H1 (cell line): ENCODE measurements at regions not wholly inside any gene's neighbourhood (a gene's known extent, or its start where the extent isn't known, plus 50 kb on each side); places are given as distances from the start of the nearest gene placed in this dataset.

Source experiments
- CTCF ChIA-PET: fragments of 300-600 bp; sonication (Branson Sonifier 250); formaldehyde crosslinking; loops from one replicate; lab custom pipeline; 2021; ENCODE audit not compliant: partially characterized antibody; lab: Charles Lee
- POLR2A ChIA-PET: fragments of 300-600 bp; sonication (Branson Sonifier 250); formaldehyde crosslinking; loops from one replicate; lab custom pipeline; 2021; ENCODE audit warnings: inconsistent platforms; ENCODE audit not compliant: partially characterized antibody; lab: Charles Lee
- DNase-seq, 2 experiments: peaks; one replicate each; pipeline versions ENCODE4 v3.0.0 to v3.0.0-alpha.2; 2010 to 2022; ENCODE audit warnings: low spot score in 2 of 2, low read depth in 1 of 2, mixed read lengths in 1 of 2
- FAIRE-seq: peaks from 2 replicates; lab custom pipeline; 2011; peaks lifted over from hg19 to GRCh38; lab: Jason Lieb, UNC
- H2AFZ ChIP-seq: 2 replicates; pipeline ENCODE4 v1.8.1; 2012; ENCODE audit warnings: low read length, inconsistent platforms
- H2AK5ac ChIP-seq: 2 replicates; pipeline ENCODE4 v1.6.1; 2013; ENCODE audit warnings: low read depth, low read length
- H2BK120ac ChIP-seq: replicated peaks from 2 replicates; pipeline ENCODE3; 2013; ENCODE audit warnings: low read depth, low read length, inconsistent platforms
- H2BK12ac ChIP-seq: 2 replicates; pipeline ENCODE4 v1.6.1; 2013; ENCODE audit warnings: low read depth, low read length
- H2BK15ac ChIP-seq: 2 replicates; pipeline ENCODE4 v1.6.1; 2013; ENCODE audit warnings: low read length
- H2BK20ac ChIP-seq: 2 replicates; pipeline ENCODE4 v1.6.1; 2013; ENCODE audit warnings: low read length
- H2BK5ac ChIP-seq: 2 replicates; pipeline ENCODE4 v1.6.1; 2013; ENCODE audit warnings: low read depth, low read length
- H3K14ac ChIP-seq: 2 replicates; pipeline ENCODE4 v1.6.1; 2013; ENCODE audit warnings: inconsistent platforms; ENCODE audit not compliant: insufficient read length
- H3K18ac ChIP-seq: 2 replicates; pipeline ENCODE4 v1.6.1; 2013; ENCODE audit warnings: low read length; ENCODE audit errors: extremely low read depth
- H3K23ac ChIP-seq: 2 replicates; pipeline ENCODE4 v1.6.1; 2013; ENCODE audit warnings: inconsistent platforms; ENCODE audit not compliant: insufficient read length
- H3K23me2 ChIP-seq: 2 replicates; pipeline ENCODE4 v1.6.1; 2013; ENCODE audit warnings: low read depth, low read length
- H3K27ac ChIP-seq: 2 replicates; pipeline ENCODE4 v1.6.1; 2011; ENCODE audit warnings: low read depth, low read length, inconsistent platforms
- H3K27me3 ChIP-seq, 4 experiments: replicated peaks in 1 of 4; 1 replicate in 1 of 4; 2 replicates in 3 of 4; pipeline versions ENCODE4 v1.6.1 to v1.8.1; 2011 to 2013; ENCODE audit warnings: low read length in 3 of 4, mild to moderate bottlenecking in 3 of 4, inconsistent platforms in 2 of 4, mixed read lengths in 2 of 4, moderate library complexity in 1 of 4; ENCODE audit not compliant: control insufficient read depth in 3 of 4, insufficient read depth in 3 of 4; ENCODE audit errors: extremely low read depth in 1 of 4
- H3K36me3 ChIP-seq, 4 experiments: 2 replicates each; pipeline versions ENCODE4 v1.6.1 to v1.8.1; 2011 to 2013; ENCODE audit warnings: mild to moderate bottlenecking in 4 of 4, low read length in 3 of 4, moderate library complexity in 2 of 4, control low read depth in 1 of 4, inconsistent platforms in 1 of 4; ENCODE audit not compliant: insufficient read depth in 4 of 4, control insufficient read depth in 2 of 4
- H3K4ac ChIP-seq: replicated peaks from 2 replicates; pipeline ENCODE3; 2013; ENCODE audit warnings: low read length, low read depth, mixed read lengths, inconsistent platforms; ENCODE audit not compliant: insufficient read length
- H3K4me1 ChIP-seq, 4 experiments: replicated peaks in 1 of 4; 1 replicate in 1 of 4; 2 replicates in 3 of 4; pipeline versions ENCODE4 v1.6.1 to v1.8.1; 2011 to 2013; ENCODE audit warnings: low read length in 3 of 4, inconsistent platforms in 2 of 4, mixed read lengths in 1 of 4; ENCODE audit not compliant: insufficient read depth in 4 of 4, control insufficient read depth in 3 of 4
- H3K4me2 ChIP-seq, 2 experiments: 2 replicates each; pipeline versions ENCODE4 v1.6.1 to v1.8.1; 2011 to 2013; ENCODE audit warnings: low read depth in 2 of 2, low read length in 2 of 2, control low read depth in 1 of 2, inconsistent platforms in 1 of 2, mild to moderate bottlenecking in 1 of 2; ENCODE audit not compliant: insufficient read depth in 1 of 2
- H3K4me3 ChIP-seq, 4 experiments: fragments of 200-600, 300-600 bp in 1 of 4; sonication (generic), shearing (Covaris generic), sonication (Bioruptor Twin) in 1 of 4; 2 replicates each; pipeline versions ENCODE4 v1.5.1 to v1.8.1; 2011 to 2016; ENCODE audit warnings: low read length in 4 of 4, low read depth in 3 of 4, control low read depth in 2 of 4, inconsistent platforms in 2 of 4, mild to moderate bottlenecking in 2 of 4, mixed read lengths in 1 of 4, moderate library complexity in 1 of 4; ENCODE audit not compliant: insufficient read depth in 2 of 4; ENCODE audit errors: extremely low read depth in 1 of 4
- H3K56ac ChIP-seq: replicated peaks from 2 replicates; pipeline ENCODE3; 2013; ENCODE audit warnings: low read depth, mild to moderate bottlenecking, mixed read lengths, low read length, inconsistent platforms; ENCODE audit not compliant: insufficient read length
- H3K79me1 ChIP-seq: 2 replicates; pipeline ENCODE4 v1.6.1; 2013; ENCODE audit warnings: low read depth, low read length, control low read depth
- H3K79me2 ChIP-seq, 2 experiments: 2 replicates each; pipeline versions ENCODE4 v1.6.1 to v1.8.1; 2012 to 2013; ENCODE audit warnings: low read length in 2 of 2, mild to moderate bottlenecking in 2 of 2, inconsistent platforms in 1 of 2; ENCODE audit not compliant: insufficient read depth in 2 of 2, control insufficient read depth in 1 of 2
- H3K9ac ChIP-seq, 4 experiments: replicated peaks in 1 of 4; 1 replicate in 1 of 4; 2 replicates in 3 of 4; pipeline versions ENCODE4 v1.6.1 to v1.8.1; 2011 to 2013; ENCODE audit warnings: low read depth in 3 of 4, low read length in 3 of 4, control low read depth in 2 of 4, mild to moderate bottlenecking in 2 of 4, moderate library complexity in 2 of 4, inconsistent platforms in 1 of 4; ENCODE audit errors: extremely low read depth in 1 of 4
- H3K9me3 ChIP-seq, 2 experiments: 2 replicates each; pipeline versions ENCODE4 v1.6.1 to v1.8.1; 2012 to 2013; ENCODE audit warnings: mild to moderate bottlenecking in 2 of 2, moderate library complexity in 2 of 2, control low read depth in 1 of 2, inconsistent platforms in 1 of 2, low read depth in 1 of 2, low read length in 1 of 2, mixed read lengths in 1 of 2; ENCODE audit not compliant: insufficient read depth in 2 of 2
- H4K20me1 ChIP-seq, 2 experiments: replicated peaks in 1 of 2; 2 replicates each; pipeline versions ENCODE3 to v1.8.1; 2011 to 2013; ENCODE audit warnings: inconsistent platforms in 2 of 2, low read length in 2 of 2, mild to moderate bottlenecking in 1 of 2; ENCODE audit not compliant: insufficient read depth in 2 of 2, control insufficient read depth in 1 of 2
- H4K5ac ChIP-seq: 2 replicates; pipeline ENCODE4 v1.6.1; 2013; ENCODE audit warnings: low read length, low read depth, mixed read lengths, inconsistent platforms; ENCODE audit not compliant: insufficient read length
- H4K8ac ChIP-seq: 2 replicates; pipeline ENCODE4 v1.8.0; 2013; ENCODE audit warnings: mild to moderate bottlenecking, moderate library complexity, low read length, inconsistent platforms; ENCODE audit not compliant: insufficient read depth; ENCODE audit errors: extremely low read depth
- H4K91ac ChIP-seq: replicated peaks from 2 replicates; pipeline ENCODE3; 2013; ENCODE audit warnings: low read length, mixed read lengths, inconsistent platforms; ENCODE audit not compliant: insufficient read length
- CREB1 ChIP-seq: IDR thresholded peaks from 2 replicates; pipeline ENCODE4 v1.6.1; 2012; ENCODE audit warnings: inconsistent platforms
- EP300 ChIP-seq, 2 experiments: IDR thresholded peaks; 1 replicate in 1 of 2; 2 replicates in 1 of 2; pipeline ENCODE4 v1.6.1; 2011 to 2012; ENCODE audit warnings: low read depth in 2 of 2, low read length in 2 of 2, mild to moderate bottlenecking in 2 of 2, borderline replicate concordance in 1 of 2, inconsistent platforms in 1 of 2, moderate library complexity in 1 of 2
- FOSL1 ChIP-seq: IDR thresholded peaks from 2 replicates; pipeline ENCODE4 v1.6.1; 2011; ENCODE audit warnings: mild to moderate bottlenecking, low read depth, low read length, moderate library complexity; ENCODE audit not compliant: insufficient read depth
- GABPA ChIP-seq: IDR thresholded peaks from 2 replicates; pipeline ENCODE4 v1.6.1; 2011; ENCODE audit warnings: mild to moderate bottlenecking, low read length, moderate library complexity, borderline replicate concordance; ENCODE audit not compliant: insufficient read depth
- JUN ChIP-seq: IDR thresholded peaks from 2 replicates; pipeline ENCODE4 v1.6.1; 2011; ENCODE audit warnings: low read depth, mild to moderate bottlenecking, improper control_type of control experiment, low read length
- KDM1A ChIP-seq: fragments of 200-600, 300-600 bp; sonication (generic); IDR thresholded peaks from 2 replicates; pipeline ENCODE4 v1.7.1; 2016; ENCODE audit warnings: mild to moderate bottlenecking, low read length, borderline replicate concordance
- RXRA ChIP-seq: IDR thresholded peaks from 2 replicates; pipeline ENCODE4 v1.6.1; 2011; ENCODE audit warnings: low read depth, mild to moderate bottlenecking, low read length, moderate library complexity; ENCODE audit not compliant: insufficient read depth
- SIRT6 ChIP-seq: IDR thresholded peaks from one replicate; pipeline ENCODE4 v1.7.1; 2012; ENCODE audit warnings: low read length, inconsistent platforms
- SP4 ChIP-seq: IDR thresholded peaks from 2 replicates; pipeline ENCODE4 v1.6.1; 2012; ENCODE audit warnings: low read length, inconsistent platforms
- SRF ChIP-seq: IDR thresholded peaks from 2 replicates; pipeline ENCODE4 v1.6.1; 2011; ENCODE audit warnings: mild to moderate bottlenecking, low read depth, low read length, moderate library complexity
- TAF1 ChIP-seq: IDR thresholded peaks from 2 replicates; pipeline ENCODE4 v1.6.1; 2011; ENCODE audit warnings: mild to moderate bottlenecking, low read depth, low read length
- TAF7 ChIP-seq: optimal IDR thresholded peaks from 2 replicates; pipeline ENCODE3; 2011; ENCODE audit warnings: low read depth, mild to moderate bottlenecking, inconsistent platforms, low read length, moderate library complexity, borderline replicate concordance
- WGBS, 2 experiments: shearing (Covaris generic) in 1 of 2; methylation state at CpG; one replicate each; pipeline versions ENCODE4 v1.1.6 to v1.1.7; 2013 to 2015; ENCODE audit warnings: low lambda C conversion rate in 2 of 2, mixed read lengths in 2 of 2, inconsistent platforms in 1 of 2, low coverage in 1 of 2, missing lambda C conversion rate in 1 of 2; ENCODE audit not compliant: insufficient replicate concordance in 2 of 2, insufficient coverage in 1 of 2, insufficient read length in 1 of 2; ENCODE audit errors: extremely low coverage in 1 of 2, missing lambda C conversion rate in 1 of 2; 5-methylcytosine and 5-hydroxymethylcytosine counted together

GRCh38 chr13:74077792-74078191 is 56.4 kb downstream of the KLF12 start:
- 97% methylated on average over 2 of the region's 2 CpGs; no CpG with 5 or more reads in 1 of the 2 experiments for WGBS, 2 experiments
- Histone ChIP-seq H2AFZ (no peak overlapping the region), H2BK120ac (no peak overlapping the region), H3K23ac (no peak overlapping the region), H3K14ac (no peak overlapping the region), H3K79me1 (no peaks in the 10 kb centered on the region), H3K36me3 (no peaks in the 10 kb centered on the region), H2BK20ac (no peak overlapping the region), H3K9me3 (no peaks in the 10 kb centered on the region), H3K23me2 (no peaks in the 10 kb centered on the region), H4K5ac (no peak overlapping the region), H3K4me3 (no peak overlapping the region), H2BK15ac (no peak overlapping the region), H3K4ac (no peak overlapping the region), H3K18ac (no peak overlapping the region), H3K9ac (no peak overlapping the region), H2AK5ac (no peak overlapping the region), H3K27ac (no peak overlapping the region), H4K91ac (no peak overlapping the region), H3K56ac (no peak overlapping the region), H3K4me1 (peaks cover 0 to 3% (median 0%) of the 10 kb centered on the region in 4 experiments; a peak in 1 of 7 replicates), H3K27me3 (no peaks in the 10 kb centered on the region), H2BK12ac (no peak overlapping the region), H3K4me2 (no peak overlapping the region), H2BK5ac (no peak overlapping the region), H3K79me2 (peaks cover 0 to 3% of the 10 kb centered on the region in 2 experiments; a peak in 2 of 4 replicates), H4K20me1 (peaks cover 0 to 1% of the 10 kb centered on the region in 2 experiments), H4K8ac (no peak overlapping the region)
- POLR2A ChIA-PET = no interaction called here
- DNase-seq (no peak), FAIRE-seq (no peak)
- CTCF ChIA-PET = no interaction called here
- TF ChIP-seq FOSL1 = no peak
- TF ChIP-seq SIRT6 = no peak
- TF ChIP-seq RXRA = no peak
- TF ChIP-seq CREB1 = no peak
- no peak for TF ChIP-seq TAF7
- TF ChIP-seq KDM1A = no peak
- TF ChIP-seq EP300 (IDR thresholded peaks at IDR 0.05; ENCODE audit: borderline replicate concordance in 1 of 2, low read depth in 2 of 2, low read length in 2 of 2) = no peak
- no peak for TF ChIP-seq SRF
- TF ChIP-seq GABPA = no peak
- TF ChIP-seq JUN = no peak
- TF ChIP-seq SP4 = no peak
- no peak for TF ChIP-seq TAF1
